ENCODE measurements at regions not wholly inside any gene's neighbourhood (a gene's known extent, or its start where the extent isn't known, plus 50 kb on each side); places are given as distances from the start of the nearest gene placed in this dataset.

- TF ChIP-seq ZBTB7A (IDR thresholded peaks at IDR 0.05; ENCODE audit: borderline replicate concordance, control insufficient read depth, low read depth, low read length) (no peak), AFF4 (CRISPR knock-in tag; IDR thresholded peaks at IDR 0.05) (no peak), TEAD4 (IDR thresholded peaks at IDR 0.05; ENCODE audit: low read length) (no peak), TEAD4 (CRISPR knock-in tag; IDR thresholded peaks at IDR 0.05; ENCODE audit: borderline replicate concordance) (no peak), BCL6 (CRISPR knock-in tag; IDR thresholded peaks at IDR 0.05) (no peak), CTCF (IDR thresholded peaks at IDR 0.05 in 2 of 3, conservative IDR thresholded peaks at IDR 0.05 in 1 of 3; ENCODE audit: insufficient read depth in 2 of 3, low read depth in 1 of 3, low read length in 3 of 3) (no peak), TCF7 (IDR thresholded peaks at IDR 0.05; ENCODE audit: borderline replicate concordance) (no peak), IRF2 (CRISPR knock-in tag; IDR thresholded peaks at IDR 0.05) (no peak)
Observed at GRCh38 chr13:95498886-95499285, 53.6 kb upstream of the CLDN10 start.
